ENCODE measurements at regions not wholly inside any gene's neighbourhood (a gene's known extent, or its start where the extent isn't known, plus 50 kb on each side); places are given as distances from the start of the nearest gene placed in this dataset.

GRCh38 chr9:89252651-89253267 lies 58.2 kb upstream of the CKS2 start:
- TF ChIP-seq CTCF (IDR thresholded peaks at IDR 0.05): no peak
- no peak for TF ChIP-seq POLR2AphosphoS5 (IDR thresholded peaks at IDR 0.05)
- TF ChIP-seq POLR2A (IDR thresholded peaks at IDR 0.05): no peak
- TF ChIP-seq EP300 (IDR thresholded peaks at IDR 0.05): no peak
